OCI-LY7 (cell line): ENCODE measurements at regions not wholly inside any gene's neighbourhood (a gene's known extent, or its start where the extent isn't known, plus 50 kb on each side); places are given as distances from the start of the nearest gene placed in this dataset.

Experiments
- BruUV-seq: library from RNA; stranded (reverse); fragments of 400-500 nt; replicated peaks from 2 replicates; lab custom pipeline; 2021; lab: Mats Ljungman, UMichigan
- CTCF ChIA-PET: fragments of 300-600 bp; sonication (Branson Sonifier 250); formaldehyde crosslinking; loops from one replicate; lab custom pipeline; 2022; ENCODE audit warnings: antibody characterized with exemption; ENCODE audit not compliant: unreplicated experiment; lab: Charles Lee
- POLR2A ChIA-PET: fragments of 300-600 bp; sonication (Branson Sonifier 250); formaldehyde crosslinking; loops from one replicate; lab custom pipeline; 2022; ENCODE audit warnings: antibody characterized with exemption; lab: Charles Lee
- DNase-seq: peaks from one replicate; pipeline ENCODE4 v3.0.0-alpha.2; 2015; ENCODE audit warnings: low spot score
- H2AFZ ChIP-seq: fragments of 200-600 bp; sonication (generic), shearing (Covaris generic); 2 replicates; pipeline ENCODE4 v1.6.1; 2014; ENCODE audit warnings: mild to moderate bottlenecking, antibody characterized with exemption, low read length, moderate library complexity
- H3K27ac ChIP-seq: fragments of 200-600 bp; sonication (generic); 2 replicates; pipeline ENCODE4 v1.5.1; 2014; ENCODE audit warnings: mixed run types, low read depth, mild to moderate bottlenecking, moderate library complexity, low read length, inconsistent platforms; ENCODE audit not compliant: poor library complexity, severe bottlenecking
- H3K36me3 ChIP-seq: fragments of 200-600 bp; sonication (generic); 2 replicates; pipeline ENCODE4 v1.6.1; 2014; ENCODE audit warnings: mild to moderate bottlenecking, antibody characterized with exemption, low read length, moderate library complexity, mixed read lengths; ENCODE audit not compliant: insufficient read depth
- H3K4me1 ChIP-seq: fragments of 200-600 bp; sonication (generic); 2 replicates; pipeline ENCODE4 v1.5.1; 2014; ENCODE audit warnings: mild to moderate bottlenecking, low read length; ENCODE audit not compliant: insufficient read depth, poor library complexity, severe bottlenecking
- H3K4me2 ChIP-seq: fragments of 200-600 bp; sonication (generic); 2 replicates; pipeline ENCODE4 v1.6.1; 2014; ENCODE audit warnings: mild to moderate bottlenecking, low read length
- H3K4me3 ChIP-seq: fragments of 200-600 bp; sonication (generic); 2 replicates; pipeline ENCODE4 v1.5.1; 2014; ENCODE audit warnings: mild to moderate bottlenecking, low read depth, low read length; ENCODE audit not compliant: poor library complexity, severe bottlenecking
- H3K79me2 ChIP-seq: fragments of 200-600 bp; sonication (generic); 2 replicates; pipeline ENCODE4 v1.6.1; 2016; ENCODE audit warnings: low read depth, mild to moderate bottlenecking, low read length, moderate library complexity, mixed read lengths; ENCODE audit not compliant: insufficient read depth
- H3K9me2 ChIP-seq: fragments of 200-600 bp; sonication (generic); 2 replicates; pipeline ENCODE4 v1.6.1; 2016; ENCODE audit warnings: mild to moderate bottlenecking, low read length, mixed read lengths; ENCODE audit not compliant: insufficient read depth
- H3K9me3 ChIP-seq: fragments of 200-600 bp; sonication (generic); 2 replicates; pipeline ENCODE4 v1.6.1; 2014; ENCODE audit warnings: mild to moderate bottlenecking, mixed run types, low read length, mixed read lengths
- H4K20me1 ChIP-seq: fragments of 200-600 bp; sonication (generic); 2 replicates; pipeline ENCODE4 v1.6.1; 2014; ENCODE audit warnings: mild to moderate bottlenecking, antibody characterized with exemption, low read length, moderate library complexity, mixed read lengths; ENCODE audit not compliant: insufficient read depth
- CTCF ChIP-seq: fragments of 200-600 bp; sonication (generic); conservative IDR thresholded peaks from 2 replicates; pipeline ENCODE4 v1.5.1; 2014; ENCODE audit warnings: mild to moderate bottlenecking, antibody characterized with exemption, low read length, moderate library complexity, mixed read lengths
- EZH2phosphoT487 ChIP-seq: fragments of 200-600 bp; sonication (generic); IDR thresholded peaks from 2 replicates; pipeline ENCODE4 v1.6.1; 2018; ENCODE audit warnings: low read depth, borderline replicate concordance, mild to moderate bottlenecking, mixed run types, antibody characterized with exemption, low read length, moderate library complexity, mixed read lengths
- intact Hi-C: fragments of 100-400 bp; cut with micrococcal nuclease; formaldehyde crosslinking; loops from one replicate; pipeline ENCODE4 v1.10.0; 2022; ENCODE audit not compliant: unreplicated experiment

DNA sequence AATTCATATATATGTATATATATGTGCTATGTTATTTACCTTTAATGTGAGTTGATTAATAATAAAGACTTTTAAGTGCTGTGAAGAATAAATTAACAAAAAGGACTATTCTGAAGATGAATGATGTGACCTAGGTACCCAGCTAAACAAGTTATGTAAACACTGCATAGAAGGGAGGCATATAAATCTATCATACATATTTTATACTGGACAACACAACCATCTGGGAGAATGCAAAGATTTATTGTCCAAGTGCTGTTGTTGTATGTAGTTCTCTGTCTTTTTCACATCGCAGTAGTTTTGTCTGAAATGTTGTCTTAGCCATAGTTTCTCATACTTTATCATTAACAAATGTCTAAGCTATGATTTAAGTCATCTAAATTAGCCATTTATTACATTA, 337.6 kb downstream of the PCDH18 start:
- no peak for DNase-seq
- POLR2A ChIA-PET, result interaction anchor here (0.7 to 1.0 kb wide), 3 partner anchors 9 to 1390 kb away, joined by 3 read pairs; no protein-coding TSS in a partner anchor
- CTCF ChIA-PET, result no interaction called here
- Histone ChIP-seq H3K4me1 (no peaks in the 10 kb centered on the region), H2AFZ (no peak overlapping the region), H3K4me2 (no peak overlapping the region), H3K27ac (no peak overlapping the region), H4K20me1 (no peaks in the 10 kb centered on the region), H3K9me3 (no peaks in the 10 kb centered on the region), H3K36me3 (no peaks in the 10 kb centered on the region), H3K4me3 (no peak overlapping the region), H3K79me2 (no peaks in the 10 kb centered on the region), H3K9me2 (no peaks in the 10 kb centered on the region)
- BruUV-seq, result no TSS peak
- no peak for TF ChIP-seq CTCF
- no peak for TF ChIP-seq EZH2phosphoT487
- intact Hi-C loops, result no loop called here

DNA sequence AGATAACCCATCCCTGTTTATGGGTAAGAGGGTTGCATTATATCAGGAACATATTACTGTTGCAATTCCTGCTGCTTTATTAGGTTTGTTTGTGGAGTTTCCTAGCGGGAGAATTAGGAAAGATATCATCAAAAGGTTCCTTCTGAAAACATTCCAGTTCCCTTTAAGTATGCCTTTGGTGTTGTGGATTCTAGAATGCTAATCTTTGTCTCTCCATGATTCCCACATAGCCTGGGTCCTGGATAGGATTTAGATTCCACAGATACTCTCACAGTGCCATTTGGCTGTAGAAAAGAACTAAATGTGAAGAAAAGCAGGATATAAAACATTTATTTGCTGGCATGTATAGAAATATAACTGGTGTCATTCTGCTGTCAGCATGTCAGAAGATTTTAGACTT, 338.7 kb downstream of the PCDH18 start:
- Histone ChIP-seq H3K36me3 (no peaks in the 10 kb centered on the region), H3K4me1 (no peaks in the 10 kb centered on the region), H3K9me2 (no peaks in the 10 kb centered on the region), H3K4me2 (no peak overlapping the region), H3K9me3 (no peaks in the 10 kb centered on the region), H4K20me1 (no peaks in the 10 kb centered on the region), H2AFZ (no peak overlapping the region), H3K4me3 (no peak overlapping the region), H3K27ac (no peak overlapping the region), H3K79me2 (no peaks in the 10 kb centered on the region)
- TF ChIP-seq EZH2phosphoT487, result no peak
- TF ChIP-seq CTCF, result no peak
- ChIA-PET POLR2A (interaction anchor here (0.6 kb wide), 1 partner anchor 13 kb away, joined by 3 read pairs; no protein-coding TSS in a partner anchor), CTCF (no interaction called here)
- no TSS peak for BruUV-seq
- DNase-seq, result no peak
- intact Hi-C loops, result no loop called here

DNA sequence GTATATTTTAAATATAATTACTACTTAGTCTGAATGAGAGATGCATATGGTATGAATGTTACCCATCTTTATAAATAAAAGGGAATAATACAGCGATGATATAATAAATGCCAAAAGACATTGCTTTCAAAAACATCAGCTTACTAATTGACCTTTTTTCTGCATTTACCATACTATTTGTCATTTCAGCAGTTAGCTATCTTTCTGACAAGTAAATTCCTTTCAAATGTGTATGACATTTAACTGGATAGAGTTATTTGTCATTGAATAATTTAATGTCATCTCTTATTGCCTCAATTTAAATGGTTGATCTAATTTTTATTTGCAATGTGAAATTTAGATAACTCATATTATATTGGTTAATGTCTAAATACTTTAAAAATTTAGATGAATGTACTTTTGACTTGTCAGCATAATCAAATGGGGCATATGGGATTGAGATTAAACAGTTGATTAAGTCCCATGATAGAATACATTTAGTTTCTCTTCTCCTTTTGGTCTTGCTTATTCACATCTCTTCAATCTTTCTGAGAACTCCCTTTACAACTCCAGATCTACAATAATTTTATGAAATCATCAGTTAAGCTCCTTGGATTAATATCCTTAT, 350.9 kb downstream of the PCDH18 start:
- no peak for DNase-seq
- H3K79me2 ChIP-seq, result no peaks in the 10 kb centered on the region
- no peaks in the 10 kb centered on the region for H4K20me1 ChIP-seq
- no peaks in the 10 kb centered on the region for H3K36me3 ChIP-seq
- ChIA-PET CTCF (no interaction called here), POLR2A (interaction anchor here (0.6 kb wide), 2 partner anchors 8 to 53 kb away, joined by 3 read pairs; no protein-coding TSS in a partner anchor)
- intact Hi-C loops, result no loop called here
- TF ChIP-seq CTCF (no peak), EZH2phosphoT487 (no peak)
- no peak overlapping the region for H3K4me3 ChIP-seq
- no peak overlapping the region for H3K4me2 ChIP-seq
- no peak overlapping the region for H3K27ac ChIP-seq
- no peaks in the 10 kb centered on the region for H3K9me3 ChIP-seq
- BruUV-seq, result no TSS peak
- no peak overlapping the region for H2AFZ ChIP-seq
- no peaks in the 10 kb centered on the region for H3K4me1 ChIP-seq
- H3K9me2 ChIP-seq, result no peaks in the 10 kb centered on the region
